Common myeloid progenitor, CD34-positive (primary cell): ENCODE measurements at regions not wholly inside any gene's neighbourhood (a gene's known extent, or its start where the extent isn't known, plus 50 kb on each side); places are given as distances from the start of the nearest gene placed in this dataset.

Experiments
- CTCF ChIA-PET: fragments of 350-600 bp; sonication (Branson Sonifier 250); formaldehyde crosslinking; loops from one replicate; lab custom pipeline; 2021; ENCODE audit warnings: antibody characterized with exemption; lab: Charles Lee
- POLR2A ChIA-PET: fragments of 350-600 bp; sonication (Branson Sonifier 250); formaldehyde crosslinking; loops from one replicate; lab custom pipeline; 2021; ENCODE audit warnings: antibody characterized with exemption; lab: Charles Lee
- DNase-seq, 3 donors: peaks; one replicate each; pipeline versions ENCODE4 v3.0.0 to v3.0.0-alpha.2; 2013
- H3K27ac ChIP-seq, 2 experiments: 1 replicate in 1 of 2; 2 replicates in 1 of 2; pipeline ENCODE4 v1.7.0; 2013; ENCODE audit warnings: inconsistent platforms in 2 of 2, low read length in 2 of 2, mild to moderate bottlenecking in 2 of 2, low read depth in 1 of 2, moderate library complexity in 1 of 2; ENCODE audit not compliant: severe bottlenecking in 2 of 2, insufficient read depth in 1 of 2, poor library complexity in 1 of 2
- H3K27me3 ChIP-seq, 5 experiments: replicated peaks in 2 of 5; 1 replicate in 3 of 5; 2 replicates in 2 of 5; pipeline versions ENCODE4 v1.6.1 to v1.7.0; 2013; ENCODE audit warnings: low read length in 4 of 5, mild to moderate bottlenecking in 2 of 5, moderate library complexity in 2 of 5, inconsistent platforms in 1 of 5; ENCODE audit not compliant: insufficient read depth in 5 of 5, control insufficient read depth in 4 of 5
- H3K36me3 ChIP-seq, 4 experiments: 1 replicate in 2 of 4; 2 replicates in 2 of 4; pipeline versions ENCODE4 v1.6.1 to v1.7.0; 2013; ENCODE audit warnings: low read length in 3 of 4, control low read depth in 1 of 4, mild to moderate bottlenecking in 1 of 4; ENCODE audit not compliant: control insufficient read depth in 4 of 4, insufficient read depth in 4 of 4
- H3K4me1 ChIP-seq, 4 experiments: 1 replicate in 3 of 4; 2 replicates in 1 of 4; pipeline versions ENCODE4 v1.6.1 to v1.7.1; 2013; ENCODE audit warnings: low read length in 3 of 4, mild to moderate bottlenecking in 3 of 4, control low read depth in 1 of 4, inconsistent platforms in 1 of 4, moderate library complexity in 1 of 4; ENCODE audit not compliant: control insufficient read depth in 4 of 4, insufficient read depth in 4 of 4; ENCODE audit errors: control extremely low read depth in 1 of 4
- H3K4me3 ChIP-seq, 7 experiments: 1 replicate in 4 of 7; 2 replicates in 3 of 7; pipeline versions ENCODE4 v1.5.1 to v1.7.0; 2013; ENCODE audit warnings: mild to moderate bottlenecking in 7 of 7, low read length in 6 of 7, moderate library complexity in 6 of 7, inconsistent platforms in 2 of 7, low read depth in 2 of 7, control low read depth in 1 of 7; ENCODE audit not compliant: insufficient read depth in 4 of 7, control insufficient read depth in 1 of 7; ENCODE audit errors: extremely low read depth in 1 of 7
- H3K9me3 ChIP-seq, 5 experiments: 1 replicate in 4 of 5; 2 replicates in 1 of 5; pipeline versions ENCODE4 v1.6.1 to v1.7.1; 2013; ENCODE audit warnings: low read length in 4 of 5, mild to moderate bottlenecking in 2 of 5, inconsistent platforms in 1 of 5, low read depth in 1 of 5, moderate library complexity in 1 of 5; ENCODE audit not compliant: control insufficient read depth in 4 of 5, insufficient read depth in 2 of 5; ENCODE audit errors: control extremely low read depth in 1 of 5
- WGBS: methylation state at CpG from one replicate; pipeline ENCODE4 v1.1.5; 2013; ENCODE audit not compliant: insufficient coverage; 5-methylcytosine and 5-hydroxymethylcytosine counted together

GRCh38 chr11:27244900-27245299 is 118.1 kb downstream of the CCDC34 start:
- no peaks in the 10 kb centered on the region for H3K9me3 ChIP-seq
- H3K4me1 ChIP-seq = no peaks in the 10 kb centered on the region
- no peak overlapping the region for H3K27ac ChIP-seq
- DNase-seq = no peak
- no peaks in the 10 kb centered on the region for H3K36me3 ChIP-seq
- CTCF ChIA-PET = no interaction called here
- H3K4me3 ChIP-seq = no peak overlapping the region
- H3K27me3 ChIP-seq = peaks cover 0 to 2% (median 0%) of the 10 kb centered on the region in 5 experiments
- POLR2A ChIA-PET = no interaction called here

GRCh38 chr11:27242591-27242990 is 120.4 kb downstream of the CCDC34 start:
- ChIA-PET POLR2A (interaction anchor here (0.6 kb wide), 1 partner anchor 156 kb away, joined by 3 read pairs; no protein-coding TSS in a partner anchor), CTCF (no interaction called here)
- peaks cover 0 to 2% (median 0%) of the 10 kb centered on the region in 5 experiments for H3K27me3 ChIP-seq
- no peak overlapping the region for H3K4me3 ChIP-seq
- DNase-seq = peak in 1 of 3 donors; percentile 0
- no peaks in the 10 kb centered on the region for H3K4me1 ChIP-seq
- no peak overlapping the region for H3K27ac ChIP-seq
- H3K9me3 ChIP-seq = no peaks in the 10 kb centered on the region
- WGBS = 0% methylated on average over 1 of the region's 1 CpG
- no peaks in the 10 kb centered on the region for H3K36me3 ChIP-seq

- no peak for DNase-seq
- CTCF ChIA-PET = no interaction called here
- no peaks in the 10 kb centered on the region for H3K36me3 ChIP-seq
- no peaks in the 10 kb centered on the region for H3K4me1 ChIP-seq
- H3K27ac ChIP-seq = no peak overlapping the region
- POLR2A ChIA-PET = no interaction called here
- WGBS = no CpG with 5 or more reads among the region's 2 CpGs
- H3K4me3 ChIP-seq = no peak overlapping the region
- H3K9me3 ChIP-seq = no peaks in the 10 kb centered on the region
- H3K27me3 ChIP-seq = peaks cover 0 to 2% (median 0%) of the 10 kb centered on the region in 5 experiments
Observed at GRCh38 chr11:27241311-27242122, 121.5 kb downstream of the CCDC34 start.

DNA sequence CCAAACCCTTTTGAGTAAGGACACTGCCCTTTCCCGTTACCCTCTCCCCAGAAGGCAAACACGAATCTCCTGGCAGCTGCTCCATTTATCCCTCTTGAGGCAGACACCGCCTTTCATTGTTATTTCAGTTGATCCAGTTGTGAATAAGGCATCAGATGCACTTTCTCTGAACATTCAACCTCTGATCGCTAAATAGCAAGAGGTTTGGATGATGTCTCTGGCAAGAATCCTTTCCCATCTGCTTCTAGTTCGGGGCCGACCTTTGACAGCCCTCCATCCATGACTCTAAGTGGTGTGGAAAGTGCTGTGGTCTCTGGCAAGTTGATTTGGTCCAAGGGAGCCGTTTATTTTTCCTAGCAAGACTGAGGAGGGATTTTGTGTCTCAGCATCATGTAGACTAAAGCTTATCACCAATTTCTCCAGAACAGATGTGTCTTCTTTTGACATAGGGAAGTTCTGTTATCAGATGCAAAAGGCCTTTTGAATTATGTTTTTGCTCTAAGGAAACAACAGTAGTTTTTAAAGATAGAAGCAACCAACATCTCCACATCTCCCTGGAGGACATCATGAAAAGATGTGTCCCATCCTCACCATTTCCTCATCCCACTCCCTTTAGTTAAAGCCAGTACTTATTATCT is 123.6 kb downstream of the CCDC34 start:
- CTCF ChIA-PET = no interaction called here
- no peak overlapping the region for H3K27ac ChIP-seq
- H3K4me1 ChIP-seq = no peaks in the 10 kb centered on the region
- no peak overlapping the region for H3K4me3 ChIP-seq
- H3K36me3 ChIP-seq = no peaks in the 10 kb centered on the region
- no peaks in the 10 kb centered on the region for H3K9me3 ChIP-seq
- 88% methylated on average over 6 of the region's 7 CpGs for WGBS
- H3K27me3 ChIP-seq = peaks cover 0 to 2% (median 0%) of the 10 kb centered on the region in 5 experiments
- DNase-seq = no peak
- POLR2A ChIA-PET = no interaction called here

- POLR2A ChIA-PET = no interaction called here
- H3K9me3 ChIP-seq = no peaks in the 10 kb centered on the region
- DNase-seq = no peak
- no peaks in the 10 kb centered on the region for H3K4me1 ChIP-seq
- no peak overlapping the region for H3K27ac ChIP-seq
- H3K27me3 ChIP-seq = peaks cover 0 to 2% (median 0%) of the 10 kb centered on the region in 5 experiments
- no peak overlapping the region for H3K4me3 ChIP-seq
- CTCF ChIA-PET = no interaction called here
- no peaks in the 10 kb centered on the region for H3K36me3 ChIP-seq
Observed at GRCh38 chr11:27238811-27239210, 124.2 kb downstream of the CCDC34 start.

- H3K27ac ChIP-seq = no peak overlapping the region
- peaks cover 0 to 2% (median 0%) of the 10 kb centered on the region in 5 experiments for H3K27me3 ChIP-seq
- no peak for DNase-seq
- POLR2A ChIA-PET = no interaction called here
- no peaks in the 10 kb centered on the region for H3K36me3 ChIP-seq
- CTCF ChIA-PET = no interaction called here
- H3K9me3 ChIP-seq = no peaks in the 10 kb centered on the region
- H3K4me3 ChIP-seq = no peak overlapping the region
- no peaks in the 10 kb centered on the region for H3K4me1 ChIP-seq
Observed at GRCh38 chr11:27237643-27238042, 125.4 kb downstream of the CCDC34 start.

- DNase-seq = no peak
- H3K36me3 ChIP-seq = no peaks in the 10 kb centered on the region
- no peaks in the 10 kb centered on the region for H3K4me1 ChIP-seq
- 90% methylated on average over 2 of the region's 2 CpGs for WGBS
- no peak overlapping the region for H3K4me3 ChIP-seq
- POLR2A ChIA-PET = no interaction called here
- CTCF ChIA-PET = no interaction called here
- H3K27ac ChIP-seq = no peak overlapping the region
- no peaks in the 10 kb centered on the region for H3K9me3 ChIP-seq
- peaks cover 0 to 5% (median 0%) of the 10 kb centered on the region in 5 experiments for H3K27me3 ChIP-seq
Observed at GRCh38 chr11:27234961-27235360, 128.1 kb downstream of the CCDC34 start.
